WTC11 (cell line): ENCODE measurements at regions not wholly inside any gene's neighbourhood (a gene's known extent, or its start where the extent isn't known, plus 50 kb on each side); places are given as distances from the start of the nearest gene placed in this dataset.
A peak's percentile ranks its signal among the peaks of the same experiment; 100 is the strongest.

Source experiments
- ATAC-seq: fragments of 200-7000 bp; cut with Tn5 transposase; 2 replicates; pipeline ENCODE4 v1.10.0; 2021; ENCODE audit warnings: mild to moderate bottlenecking, moderate library complexity
- CTCF ChIA-PET: fragments of 300-600 bp; sonication (Branson Sonifier 250); formaldehyde crosslinking; loops from one replicate; lab custom pipeline; 2021; ENCODE audit warnings: antibody characterized with exemption; lab: Charles Lee
- POLR2A ChIA-PET: fragments of 350-600 bp; sonication (Branson Sonifier 250); formaldehyde crosslinking; loops from one replicate; lab custom pipeline; 2021; ENCODE audit warnings: antibody characterized with exemption; lab: Charles Lee
- DNase-seq: peaks from one replicate; pipeline ENCODE4 v3.0.0; 2021; ENCODE audit warnings: low spot score
- H3K27ac Mint-ChIP-seq: 2 replicates; pipeline ENCODE4 v1.8.0; 2021; ENCODE audit warnings: mixed read lengths
- H3K27me3 Mint-ChIP-seq: 2 replicates; pipeline ENCODE4 v1.8.0; 2021; ENCODE audit warnings: low read depth, mild to moderate bottlenecking, moderate library complexity, mixed read lengths
- H3K36me3 Mint-ChIP-seq: 2 replicates; pipeline ENCODE4 v1.8.0; 2021; ENCODE audit warnings: mixed read lengths
- H3K4me1 Mint-ChIP-seq: 2 replicates; pipeline ENCODE4 v1.8.0; 2022; ENCODE audit warnings: mixed read lengths
- H3K4me3 Mint-ChIP-seq: 2 replicates; pipeline ENCODE4 v1.8.0; 2021; ENCODE audit warnings: mild to moderate bottlenecking, moderate library complexity, mixed read lengths
- H3K9me3 Mint-ChIP-seq: 2 replicates; pipeline ENCODE4 v1.8.0; 2021; ENCODE audit warnings: mixed read lengths
- ESRRA ChIP-seq: sonication (generic); formaldehyde crosslinking; IDR thresholded peaks from 2 replicates; pipeline ENCODE4 v1.8.1; 2022; ENCODE audit warnings: mild to moderate bottlenecking, missing genetic modification reagents, borderline replicate concordance
- FOXJ3 ChIP-seq: sonication (generic); formaldehyde crosslinking; IDR thresholded peaks from 2 replicates; pipeline ENCODE4 v1.9.0; 2021; ENCODE audit warnings: missing genetic modification reagents, mild to moderate bottlenecking, borderline replicate concordance
- GABPB1 ChIP-seq: sonication (generic); formaldehyde crosslinking; IDR thresholded peaks from 2 replicates; pipeline ENCODE4 v1.8.1; 2023; ENCODE audit warnings: mild to moderate bottlenecking, missing genetic modification reagents
- HMGA2 ChIP-seq: fragments of 250-450 bp; sonication (Bioruptor Pico); IDR thresholded peaks from 2 replicates; pipeline ENCODE4 v1.4.0; 2021; ENCODE audit warnings: mild to moderate bottlenecking, moderate library complexity
- NFYB ChIP-seq: sonication (generic); formaldehyde crosslinking; conservative IDR thresholded peaks from 2 replicates; pipeline ENCODE4 v1.8.0; 2022; ENCODE audit warnings: low read depth, missing genetic modification reagents
- NR3C1 ChIP-seq: sonication (generic); formaldehyde crosslinking; conservative IDR thresholded peaks from 2 replicates; pipeline ENCODE4 v1.8.1; 2023; ENCODE audit warnings: low read depth, mild to moderate bottlenecking, missing genetic modification reagents
- RELA ChIP-seq: sonication (generic); formaldehyde crosslinking; IDR thresholded peaks from 2 replicates; pipeline ENCODE4 v1.8.1; 2022; ENCODE audit warnings: missing genetic modification reagents, mild to moderate bottlenecking, borderline replicate concordance
- SOX15 ChIP-seq: fragments of 250-450 bp; sonication (Bioruptor Pico); IDR thresholded peaks from 2 replicates; pipeline ENCODE4 v1.9.0; 2021; ENCODE audit warnings: mild to moderate bottlenecking
- TCF7 ChIP-seq: sonication (generic); formaldehyde crosslinking; IDR thresholded peaks from 2 replicates; pipeline ENCODE4 v1.8.0; 2022; ENCODE audit warnings: mild to moderate bottlenecking, low read depth, missing genetic modification reagents, moderate library complexity
- ZNF232 ChIP-seq: sonication (generic); formaldehyde crosslinking; IDR thresholded peaks from 2 replicates; pipeline ENCODE4 v1.8.0; 2022; ENCODE audit warnings: mild to moderate bottlenecking, missing genetic modification reagents
- ZNF671 ChIP-seq: fragments of 250-450 bp; sonication (Bioruptor Pico); IDR thresholded peaks from 2 replicates; pipeline ENCODE4 v1.8.0; 2021; ENCODE audit warnings: mild to moderate bottlenecking
- TF ChIP-seq, protein P1 (sequence below): sonication (generic); formaldehyde crosslinking; IDR thresholded peaks from 2 replicates; pipeline ENCODE4 v1.8.0; 2022; ENCODE audit warnings: mild to moderate bottlenecking, missing genetic modification reagents
- TF ChIP-seq, protein P2 (sequence below): sonication (generic); formaldehyde crosslinking; IDR thresholded peaks from 2 replicates; pipeline ENCODE4 v1.8.1; 2022; ENCODE audit warnings: missing genetic modification reagents, borderline replicate concordance
- TF ChIP-seq, protein P3 (sequence below): sonication (generic); formaldehyde crosslinking; IDR thresholded peaks from 2 replicates; pipeline ENCODE4 v1.8.0; 2022; ENCODE audit warnings: mild to moderate bottlenecking, missing genetic modification reagents
- TF ChIP-seq, protein P4 (sequence below): sonication (generic); formaldehyde crosslinking; IDR thresholded peaks from 2 replicates; pipeline ENCODE4 v1.8.0; 2023; ENCODE audit warnings: mild to moderate bottlenecking, missing genetic modification reagents
- TF ChIP-seq, protein P5 (sequence below): sonication (generic); formaldehyde crosslinking; IDR thresholded peaks from 2 replicates; pipeline ENCODE4 v1.8.1; 2023; ENCODE audit warnings: mild to moderate bottlenecking, missing genetic modification reagents, moderate library complexity
- TF ChIP-seq, protein P6 (sequence below): fragments of 250-450 bp; sonication (Bioruptor Pico); IDR thresholded peaks from 2 replicates; pipeline ENCODE4 v1.9.0; 2021; ENCODE audit warnings: moderate library complexity, mild to moderate bottlenecking, inconsistent platforms, borderline replicate concordance
- TF ChIP-seq, protein P7 (sequence below): sonication (generic); formaldehyde crosslinking; IDR thresholded peaks from 2 replicates; pipeline ENCODE4 v1.8.1; 2023; ENCODE audit warnings: mild to moderate bottlenecking, missing genetic modification reagents

DNA sequence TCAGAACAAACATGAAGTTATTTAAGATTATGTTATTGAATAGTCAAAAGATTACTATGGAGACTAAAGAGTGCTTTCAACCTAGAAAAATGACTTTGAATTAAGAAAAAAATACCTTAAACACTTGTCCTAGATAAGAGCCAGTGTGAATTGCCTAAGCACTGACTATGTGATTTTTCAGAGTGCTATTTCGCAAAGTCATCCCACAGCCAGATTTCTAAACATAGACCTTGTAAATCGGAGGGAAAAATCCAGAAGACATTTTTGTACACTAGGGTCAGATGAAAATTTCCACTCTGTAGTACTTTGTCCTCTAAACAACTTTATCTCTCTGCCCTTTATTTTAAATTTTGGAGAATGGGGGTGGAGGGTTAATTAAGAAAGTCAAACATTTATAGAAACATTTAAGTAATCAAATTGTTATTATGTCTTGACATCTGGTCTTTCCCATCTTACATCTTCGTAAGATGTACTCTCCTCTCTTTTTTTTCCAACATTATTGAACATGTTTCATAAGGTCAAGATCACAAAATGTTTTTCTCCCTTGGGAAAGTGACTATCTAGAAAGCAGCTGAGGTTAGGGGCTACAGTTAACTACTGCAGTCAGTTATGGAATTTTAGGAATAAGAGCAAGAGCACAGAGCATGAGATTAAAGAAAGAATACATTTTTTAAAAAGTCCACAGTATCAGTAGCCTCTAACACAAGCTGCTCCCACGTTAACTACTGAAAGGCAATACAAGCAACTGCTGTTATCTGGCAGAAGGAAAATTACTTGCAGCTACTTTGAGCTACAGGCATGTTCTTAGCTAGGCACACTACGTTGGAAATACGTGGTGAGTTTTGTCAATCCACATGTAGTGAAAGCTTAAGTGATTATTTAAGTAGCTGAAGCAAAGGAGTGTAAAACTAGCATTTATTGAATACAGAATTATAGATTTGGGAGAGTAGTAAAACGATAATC, 648.5 kb downstream of the HTR1B start:
- CTCF ChIA-PET, result no interaction called here

DNA sequence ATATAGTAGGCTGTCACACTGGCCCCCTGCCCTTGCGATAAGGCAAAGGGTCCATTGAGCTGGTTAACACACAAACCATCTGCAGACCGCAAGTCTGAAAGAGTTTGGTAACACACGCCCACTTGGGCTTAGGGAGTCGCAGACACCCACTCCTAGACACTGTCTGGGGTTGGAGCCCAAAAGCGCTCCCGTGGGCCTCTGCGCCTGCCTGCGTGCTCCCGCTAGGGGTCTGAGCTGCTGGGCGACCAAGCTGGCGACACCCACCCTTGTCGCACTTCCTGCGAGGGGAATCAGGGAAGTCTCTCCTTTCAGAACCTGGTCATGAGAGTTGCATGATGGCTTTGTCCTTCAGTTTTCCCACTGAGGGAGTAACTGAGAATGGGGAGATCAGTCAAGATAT, 653.0 kb downstream of the HTR1B start:
- Mint-ChIP-seq H3K27ac (peak overlapping the region; percentile 63; the same call in 1 of the 2 replicates), H3K27me3 (no peaks in the 10 kb centered on the region), H3K36me3 (no peaks in the 10 kb centered on the region), H3K4me1 (peaks cover 14% of the 10 kb centered on the region), H3K9me3 (peaks cover 3% of the 10 kb centered on the region; the same call in 1 of the 2 replicates), H3K4me3 (no peak overlapping the region)
- peak; percentile 97 for ATAC-seq
- peak; percentile 50 for DNase-seq
- ChIA-PET CTCF (interaction anchor here (0.6 to 1.6 kb wide), 4 partner anchors 8 to 199 kb away, joined by 3 to 5 read pairs (median 4); no protein-coding TSS in a partner anchor), POLR2A (no interaction called here)
- TF ChIP-seq, protein P1, sequence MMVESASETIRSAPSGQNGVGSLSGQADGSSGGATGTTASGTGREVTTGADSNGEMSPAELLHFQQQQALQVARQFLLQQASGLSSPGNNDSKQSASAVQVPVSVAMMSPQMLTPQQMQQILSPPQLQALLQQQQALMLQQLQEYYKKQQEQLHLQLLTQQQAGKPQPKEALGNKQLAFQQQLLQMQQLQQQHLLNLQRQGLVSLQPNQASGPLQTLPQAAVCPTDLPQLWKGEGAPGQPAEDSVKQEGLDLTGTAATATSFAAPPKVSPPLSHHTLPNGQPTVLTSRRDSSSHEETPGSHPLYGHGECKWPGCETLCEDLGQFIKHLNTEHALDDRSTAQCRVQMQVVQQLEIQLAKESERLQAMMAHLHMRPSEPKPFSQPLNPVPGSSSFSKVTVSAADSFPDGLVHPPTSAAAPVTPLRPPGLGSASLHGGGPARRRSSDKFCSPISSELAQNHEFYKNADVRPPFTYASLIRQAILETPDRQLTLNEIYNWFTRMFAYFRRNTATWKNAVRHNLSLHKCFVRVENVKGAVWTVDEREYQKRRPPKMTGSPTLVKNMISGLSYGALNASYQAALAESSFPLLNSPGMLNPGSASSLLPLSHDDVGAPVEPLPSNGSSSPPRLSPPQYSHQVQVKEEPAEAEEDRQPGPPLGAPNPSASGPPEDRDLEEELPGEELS, result no peak
- TF ChIP-seq, protein P2, sequence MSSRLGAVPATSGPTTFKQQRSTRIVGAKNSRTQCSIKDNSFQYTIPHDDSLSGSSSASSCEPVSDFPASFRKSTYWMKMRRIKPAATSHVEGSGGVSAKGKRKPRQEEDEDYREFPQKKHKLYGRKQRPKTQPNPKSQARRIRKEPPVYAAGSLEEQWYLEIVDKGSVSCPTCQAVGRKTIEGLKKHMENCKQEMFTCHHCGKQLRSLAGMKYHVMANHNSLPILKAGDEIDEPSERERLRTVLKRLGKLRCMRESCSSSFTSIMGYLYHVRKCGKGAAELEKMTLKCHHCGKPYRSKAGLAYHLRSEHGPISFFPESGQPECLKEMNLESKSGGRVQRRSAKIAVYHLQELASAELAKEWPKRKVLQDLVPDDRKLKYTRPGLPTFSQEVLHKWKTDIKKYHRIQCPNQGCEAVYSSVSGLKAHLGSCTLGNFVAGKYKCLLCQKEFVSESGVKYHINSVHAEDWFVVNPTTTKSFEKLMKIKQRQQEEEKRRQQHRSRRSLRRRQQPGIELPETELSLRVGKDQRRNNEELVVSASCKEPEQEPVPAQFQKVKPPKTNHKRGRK (CRISPR knock-in tag), result no peak
- TF ChIP-seq ZNF671 (CRISPR knock-in tag) (no peak), SOX15 (CRISPR knock-in tag) (no peak), ESRRA (CRISPR knock-in tag) (no peak), FOXJ3 (CRISPR knock-in tag) (no peak), NR3C1 (CRISPR knock-in tag) (no peak), NFYB (CRISPR knock-in tag) (no peak)
- TF ChIP-seq, protein P3, sequence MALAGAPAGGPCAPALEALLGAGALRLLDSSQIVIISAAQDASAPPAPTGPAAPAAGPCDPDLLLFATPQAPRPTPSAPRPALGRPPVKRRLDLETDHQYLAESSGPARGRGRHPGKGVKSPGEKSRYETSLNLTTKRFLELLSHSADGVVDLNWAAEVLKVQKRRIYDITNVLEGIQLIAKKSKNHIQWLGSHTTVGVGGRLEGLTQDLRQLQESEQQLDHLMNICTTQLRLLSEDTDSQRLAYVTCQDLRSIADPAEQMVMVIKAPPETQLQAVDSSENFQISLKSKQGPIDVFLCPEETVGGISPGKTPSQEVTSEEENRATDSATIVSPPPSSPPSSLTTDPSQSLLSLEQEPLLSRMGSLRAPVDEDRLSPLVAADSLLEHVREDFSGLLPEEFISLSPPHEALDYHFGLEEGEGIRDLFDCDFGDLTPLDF (CRISPR knock-in tag), result no peak
- TF ChIP-seq, protein P4, sequence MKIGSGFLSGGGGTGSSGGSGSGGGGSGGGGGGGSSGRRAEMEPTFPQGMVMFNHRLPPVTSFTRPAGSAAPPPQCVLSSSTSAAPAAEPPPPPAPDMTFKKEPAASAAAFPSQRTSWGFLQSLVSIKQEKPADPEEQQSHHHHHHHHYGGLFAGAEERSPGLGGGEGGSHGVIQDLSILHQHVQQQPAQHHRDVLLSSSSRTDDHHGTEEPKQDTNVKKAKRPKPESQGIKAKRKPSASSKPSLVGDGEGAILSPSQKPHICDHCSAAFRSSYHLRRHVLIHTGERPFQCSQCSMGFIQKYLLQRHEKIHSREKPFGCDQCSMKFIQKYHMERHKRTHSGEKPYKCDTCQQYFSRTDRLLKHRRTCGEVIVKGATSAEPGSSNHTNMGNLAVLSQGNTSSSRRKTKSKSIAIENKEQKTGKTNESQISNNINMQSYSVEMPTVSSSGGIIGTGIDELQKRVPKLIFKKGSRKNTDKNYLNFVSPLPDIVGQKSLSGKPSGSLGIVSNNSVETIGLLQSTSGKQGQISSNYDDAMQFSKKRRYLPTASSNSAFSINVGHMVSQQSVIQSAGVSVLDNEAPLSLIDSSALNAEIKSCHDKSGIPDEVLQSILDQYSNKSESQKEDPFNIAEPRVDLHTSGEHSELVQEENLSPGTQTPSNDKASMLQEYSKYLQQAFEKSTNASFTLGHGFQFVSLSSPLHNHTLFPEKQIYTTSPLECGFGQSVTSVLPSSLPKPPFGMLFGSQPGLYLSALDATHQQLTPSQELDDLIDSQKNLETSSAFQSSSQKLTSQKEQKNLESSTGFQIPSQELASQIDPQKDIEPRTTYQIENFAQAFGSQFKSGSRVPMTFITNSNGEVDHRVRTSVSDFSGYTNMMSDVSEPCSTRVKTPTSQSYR (CRISPR knock-in tag), result no peak
- TF ChIP-seq, protein P5, sequence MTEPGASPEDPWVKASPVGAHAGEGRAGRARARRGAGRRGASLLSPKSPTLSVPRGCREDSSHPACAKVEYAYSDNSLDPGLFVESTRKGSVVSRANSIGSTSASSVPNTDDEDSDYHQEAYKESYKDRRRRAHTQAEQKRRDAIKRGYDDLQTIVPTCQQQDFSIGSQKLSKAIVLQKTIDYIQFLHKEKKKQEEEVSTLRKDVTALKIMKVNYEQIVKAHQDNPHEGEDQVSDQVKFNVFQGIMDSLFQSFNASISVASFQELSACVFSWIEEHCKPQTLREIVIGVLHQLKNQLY (CRISPR knock-in tag), result no peak

More for the DNA sequence above, 648.5 kb downstream of the HTR1B start:
- TF ChIP-seq GABPB1 (CRISPR knock-in tag) (no peak), ZNF232 (no peak), TCF7 (CRISPR knock-in tag) (no peak), HMGA2 (CRISPR knock-in tag) (no peak), RELA (CRISPR knock-in tag) (no peak)
- TF ChIP-seq, protein P2 (CRISPR knock-in tag), result no peak
- TF ChIP-seq, protein P6, sequence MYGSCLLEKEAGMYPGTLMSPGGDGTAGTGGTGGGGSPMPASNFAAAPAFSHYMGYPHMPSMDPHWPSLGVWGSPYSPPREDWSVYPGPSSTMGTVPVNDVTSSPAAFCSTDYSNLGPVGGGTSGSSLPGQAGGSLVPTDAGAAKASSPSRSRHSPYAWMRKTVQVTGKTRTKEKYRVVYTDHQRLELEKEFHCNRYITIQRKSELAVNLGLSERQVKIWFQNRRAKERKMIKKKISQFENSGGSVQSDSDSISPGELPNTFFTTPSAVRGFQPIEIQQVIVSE (CRISPR knock-in tag), result no peak
- TF ChIP-seq, protein P7, sequence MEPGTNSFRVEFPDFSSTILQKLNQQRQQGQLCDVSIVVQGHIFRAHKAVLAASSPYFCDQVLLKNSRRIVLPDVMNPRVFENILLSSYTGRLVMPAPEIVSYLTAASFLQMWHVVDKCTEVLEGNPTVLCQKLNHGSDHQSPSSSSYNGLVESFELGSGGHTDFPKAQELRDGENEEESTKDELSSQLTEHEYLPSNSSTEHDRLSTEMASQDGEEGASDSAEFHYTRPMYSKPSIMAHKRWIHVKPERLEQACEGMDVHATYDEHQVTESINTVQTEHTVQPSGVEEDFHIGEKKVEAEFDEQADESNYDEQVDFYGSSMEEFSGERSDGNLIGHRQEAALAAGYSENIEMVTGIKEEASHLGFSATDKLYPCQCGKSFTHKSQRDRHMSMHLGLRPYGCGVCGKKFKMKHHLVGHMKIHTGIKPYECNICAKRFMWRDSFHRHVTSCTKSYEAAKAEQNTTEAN, result no peak
- Mint-ChIP-seq H3K4me1 (peaks cover 14% of the 10 kb centered on the region), H3K9me3 (no peaks in the 10 kb centered on the region), H3K4me3 (no peak overlapping the region), H3K27ac (no peak overlapping the region), H3K36me3 (no peaks in the 10 kb centered on the region), H3K27me3 (no peaks in the 10 kb centered on the region)
- DNase-seq (no peak), ATAC-seq (no peak)
- POLR2A ChIA-PET, result no interaction called here
